Effector CD8-positive, alpha-beta T cell (primary cell): ENCODE measurements at regions not wholly inside any gene's neighbourhood (a gene's known extent, or its start where the extent isn't known, plus 50 kb on each side); places are given as distances from the start of the nearest gene placed in this dataset.
"Not testable (repeated sequence)": the region's sequence is repeated elsewhere in the genome, so short reads cannot be mapped to it uniquely, and the experiment has no call there.

Source experiments
- DNase-seq: peaks from one replicate; lab custom pipeline; 2025; lab: John Stamatoyannopoulos, UW

DNA sequence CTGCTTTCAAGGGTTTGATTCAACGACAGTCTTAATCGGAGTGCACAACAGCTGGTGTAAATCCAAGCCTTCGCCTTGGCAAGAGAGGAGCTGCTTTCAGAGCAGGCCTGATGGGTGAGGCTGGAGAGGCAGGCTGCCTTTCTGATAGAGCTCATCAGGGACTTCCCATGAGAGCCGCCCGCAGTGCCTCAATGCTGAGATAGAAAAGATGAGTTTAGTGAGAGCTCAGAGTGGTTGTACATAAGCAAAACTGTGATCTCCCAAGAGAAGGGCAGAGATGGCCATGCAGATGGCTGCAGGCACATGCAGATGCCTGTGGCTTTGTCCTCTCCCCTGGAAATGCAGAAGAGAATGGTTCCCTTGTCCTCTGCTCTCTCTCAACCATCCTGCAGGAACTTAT, 122.1 kb downstream of the ARL4C start:
- no peak for DNase-seq

DNA sequence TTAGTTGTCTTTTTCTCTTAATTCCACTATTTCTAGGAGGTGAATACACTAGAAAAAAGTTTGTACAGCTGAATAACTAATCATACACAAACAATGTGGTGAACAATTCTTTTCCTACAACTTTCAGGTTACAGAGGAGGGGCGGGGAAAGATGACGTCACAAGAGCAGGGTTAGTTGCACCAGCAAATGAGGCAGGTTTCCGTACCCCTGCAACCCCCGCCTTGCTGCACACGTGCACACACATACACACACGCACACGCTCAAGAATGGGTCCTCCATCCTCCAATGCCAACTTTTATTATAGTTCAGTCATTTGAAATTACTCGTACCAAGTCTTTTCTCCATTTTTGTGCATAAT, 122.8 kb downstream of the ARL4C start:
- DNase-seq: no peak

DNA sequence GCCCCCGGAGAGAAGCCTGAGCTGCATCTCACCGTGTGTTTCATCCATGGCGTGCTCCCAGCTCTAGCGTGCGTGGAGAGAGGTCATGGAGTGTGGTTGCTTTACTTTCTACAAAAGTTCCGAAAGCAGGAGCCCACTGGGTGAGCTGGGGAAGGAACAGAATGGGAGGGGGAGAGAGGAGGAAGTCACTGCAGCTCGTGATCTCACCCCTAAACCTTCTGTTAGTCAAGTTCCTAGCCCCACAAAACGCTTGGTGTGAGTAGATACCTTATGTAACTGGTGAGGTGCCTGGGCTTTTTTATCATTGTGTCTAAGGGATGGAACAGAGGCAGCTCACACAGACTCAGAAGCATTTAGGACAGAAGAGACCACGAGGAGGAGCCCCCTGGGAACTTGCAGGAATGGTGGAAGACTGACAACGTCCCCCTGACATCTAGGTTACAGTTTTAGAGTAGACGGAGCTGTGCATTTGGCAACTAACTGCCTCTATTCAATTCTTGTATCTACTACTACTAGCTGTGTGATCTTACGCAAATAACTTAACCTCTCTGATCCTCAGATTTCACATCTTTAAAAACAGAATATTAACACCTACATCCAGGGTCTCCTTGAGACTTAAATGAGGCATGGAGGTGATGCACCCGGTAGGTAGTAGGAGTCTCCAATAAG, 123.3 kb downstream of the ARL4C start:
- DNase-seq: no peak

DNA sequence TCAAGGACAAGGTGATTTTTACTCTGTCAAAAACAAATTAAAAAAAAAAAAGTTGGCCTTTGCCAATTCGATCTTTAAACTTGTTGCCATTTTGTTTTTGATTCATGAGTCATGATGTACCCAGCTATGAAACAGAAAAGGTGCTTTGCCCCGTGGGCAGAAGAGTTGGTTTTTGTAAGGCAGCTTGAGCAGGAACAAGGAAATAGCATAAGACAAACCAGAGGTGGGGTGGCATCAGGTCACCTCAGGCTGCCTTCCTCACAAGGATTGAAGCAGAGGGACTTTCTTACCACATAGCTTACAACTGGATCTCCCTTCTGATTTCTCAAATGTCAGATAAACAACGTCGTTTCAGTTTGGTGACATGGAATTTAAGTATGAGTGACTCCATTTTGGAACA, 123.8 kb downstream of the ARL4C start:
- DNase-seq: no peak

DNA sequence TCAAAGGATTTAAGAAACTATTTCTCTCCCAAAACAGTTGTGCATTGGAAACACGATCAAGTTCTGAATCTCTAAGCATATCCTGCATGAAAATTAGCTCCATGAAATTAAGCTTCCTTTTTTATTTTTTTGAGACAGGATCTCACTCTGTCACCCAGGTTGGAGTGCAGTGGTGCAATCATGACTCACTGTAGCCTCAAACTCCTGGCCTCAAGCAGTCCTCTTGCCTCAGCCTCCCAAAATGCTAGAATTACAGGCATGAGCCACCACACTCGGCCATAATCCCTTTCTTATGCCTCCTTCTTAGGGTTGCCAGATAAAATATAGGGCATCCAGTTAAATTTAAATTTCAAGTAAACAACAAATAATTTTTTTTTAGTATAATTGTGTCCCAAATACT, 124.4 kb downstream of the ARL4C start:
- no peak for DNase-seq

DNA sequence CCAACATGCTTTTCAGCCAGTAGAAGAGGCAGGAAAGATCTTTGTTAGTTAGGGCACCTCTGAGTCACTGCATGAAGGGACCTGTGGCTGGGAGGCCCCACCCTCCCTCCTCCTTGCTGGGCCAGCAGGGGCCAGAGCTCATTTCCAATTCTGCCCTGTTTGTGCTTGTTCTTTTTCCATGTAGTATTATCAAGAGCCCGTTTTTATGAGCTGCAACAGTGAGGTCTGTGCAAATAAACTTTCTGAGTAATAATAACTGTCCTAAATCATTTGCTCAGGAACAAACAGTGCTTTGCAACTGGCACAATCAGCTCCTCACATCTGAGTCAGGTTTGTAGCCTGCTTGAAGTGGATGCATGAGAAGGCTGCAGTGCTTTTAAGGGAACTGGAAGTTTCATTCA, 128.0 kb downstream of the ARL4C start:
- no peak for DNase-seq

DNA sequence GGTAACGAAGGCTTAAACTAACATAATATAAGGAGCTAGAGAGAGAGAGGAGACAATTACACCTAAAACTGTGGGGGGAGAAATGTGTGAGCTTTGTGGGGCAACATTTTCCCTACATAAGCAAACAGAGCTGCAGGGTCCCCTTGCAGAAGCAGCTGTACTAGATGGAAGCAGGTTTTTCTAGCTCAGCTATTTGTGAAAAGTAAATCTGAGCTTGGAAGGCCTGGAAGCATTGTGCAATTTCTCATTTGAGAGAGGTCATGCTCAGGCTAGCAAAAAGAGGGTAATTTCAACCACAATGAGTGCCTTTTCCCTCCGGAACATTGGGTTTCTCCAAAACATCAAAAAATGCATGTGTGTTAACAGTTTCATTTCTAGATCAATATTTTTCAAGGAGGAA, 130.0 kb downstream of the ARL4C start:
- no peak for DNase-seq

DNA sequence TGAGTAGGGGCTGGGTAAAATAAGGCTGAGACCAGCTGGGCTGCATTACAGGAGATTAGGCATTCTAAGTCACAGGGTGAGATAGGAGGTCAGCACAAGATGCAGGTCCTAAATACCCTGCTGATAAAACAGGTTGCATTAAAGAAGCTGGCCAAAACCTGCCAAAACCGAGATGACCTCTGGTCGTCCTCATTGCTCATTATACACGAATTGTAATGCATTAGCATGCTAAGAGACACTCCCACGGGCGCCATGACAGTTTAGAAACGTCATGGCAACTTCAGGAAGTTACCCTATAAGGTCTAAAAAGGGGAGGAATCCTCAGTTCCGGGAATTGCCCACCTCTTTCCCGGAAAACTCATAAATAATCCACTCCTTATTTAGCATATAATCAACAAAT, 132.2 kb downstream of the ARL4C start:
- no peak for DNase-seq

DNA sequence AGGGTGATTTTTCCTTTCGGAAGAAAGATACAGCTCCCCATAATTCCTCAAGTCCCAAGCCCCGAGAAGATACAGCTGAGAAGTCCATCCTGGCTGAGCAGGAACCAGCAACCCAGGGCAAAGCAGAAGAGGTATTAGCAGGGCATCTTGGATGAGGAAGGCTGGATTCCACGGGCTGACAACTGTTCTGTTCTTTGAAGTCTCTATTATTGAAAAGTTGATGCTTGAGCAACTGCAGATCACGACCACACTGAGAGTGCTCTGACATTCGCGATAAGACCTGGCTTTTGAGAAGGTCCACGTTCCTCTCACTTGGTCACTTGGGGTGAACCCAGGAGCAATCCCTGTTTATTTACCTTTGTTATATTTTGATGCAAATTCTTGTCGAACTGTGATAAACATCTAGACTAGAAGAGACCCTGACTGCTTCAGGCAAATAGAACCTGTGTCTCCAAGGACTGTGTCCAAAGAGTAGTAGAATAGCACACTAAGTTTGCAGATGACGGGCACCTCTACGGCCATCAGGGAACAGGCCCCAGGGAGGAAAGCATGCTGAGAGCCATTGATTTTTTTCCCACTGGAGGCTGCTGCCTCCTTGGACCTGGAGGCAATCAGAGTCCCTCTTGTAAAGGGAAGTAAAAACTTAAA, 133.1 kb downstream of the ARL4C start:
- no peak for DNase-seq

DNA sequence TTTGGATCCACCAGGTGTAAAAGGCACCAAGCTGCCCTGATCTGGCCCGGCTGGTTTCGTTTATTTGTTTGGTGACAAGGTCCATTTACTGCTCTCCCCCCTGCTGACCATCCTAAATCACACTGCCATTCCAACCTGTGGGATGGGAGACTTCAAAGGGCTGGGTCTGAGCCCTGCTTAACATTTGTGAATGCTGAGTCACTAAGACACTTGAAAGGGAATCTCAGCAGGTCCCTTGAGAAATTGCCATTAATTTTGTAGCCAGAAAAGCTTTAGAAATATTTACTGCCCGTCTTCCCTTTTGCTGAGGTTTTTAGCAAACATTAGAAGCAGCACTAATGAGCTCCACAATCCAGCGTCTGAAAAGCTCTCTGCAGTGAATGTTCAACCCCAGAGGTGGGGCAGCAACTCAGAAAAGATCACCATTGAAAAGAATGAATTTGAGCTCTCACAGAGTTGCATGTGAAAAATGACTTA, 133.8 kb downstream of the ARL4C start:
- DNase-seq: no peak

DNA sequence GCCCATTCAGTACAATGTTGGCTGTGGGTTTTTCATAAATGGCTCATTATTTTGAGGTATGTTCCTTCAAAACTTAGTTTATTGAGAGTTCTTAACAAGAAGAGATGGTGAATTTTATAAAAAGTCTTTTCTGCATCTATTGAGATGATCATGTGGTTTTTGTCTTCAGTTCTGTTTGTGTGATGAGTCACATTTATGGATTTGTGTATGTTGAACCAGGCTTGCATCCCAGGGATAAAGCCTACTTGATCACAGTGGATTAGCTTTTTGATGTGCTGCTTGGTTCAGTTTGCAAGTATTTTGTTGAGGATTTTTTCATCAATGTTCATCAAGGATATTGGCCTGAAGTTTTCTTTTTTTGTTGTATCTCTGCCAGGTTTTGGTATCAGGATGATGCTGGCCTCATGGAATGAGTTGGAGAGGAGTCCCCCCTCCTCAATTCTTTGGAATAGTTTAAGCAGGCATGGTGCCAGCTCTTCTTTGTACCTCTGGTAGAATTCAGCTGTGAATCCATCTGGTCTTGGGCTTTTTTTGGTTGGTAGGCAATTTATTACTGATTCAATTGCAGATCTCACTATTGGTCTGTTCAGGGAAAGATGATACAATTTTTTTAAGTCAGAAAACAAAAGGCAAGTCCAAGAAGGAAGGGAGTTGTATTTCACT, 136.4 kb downstream of the ARL4C start:
- not testable (repeated sequence) for DNase-seq

DNA sequence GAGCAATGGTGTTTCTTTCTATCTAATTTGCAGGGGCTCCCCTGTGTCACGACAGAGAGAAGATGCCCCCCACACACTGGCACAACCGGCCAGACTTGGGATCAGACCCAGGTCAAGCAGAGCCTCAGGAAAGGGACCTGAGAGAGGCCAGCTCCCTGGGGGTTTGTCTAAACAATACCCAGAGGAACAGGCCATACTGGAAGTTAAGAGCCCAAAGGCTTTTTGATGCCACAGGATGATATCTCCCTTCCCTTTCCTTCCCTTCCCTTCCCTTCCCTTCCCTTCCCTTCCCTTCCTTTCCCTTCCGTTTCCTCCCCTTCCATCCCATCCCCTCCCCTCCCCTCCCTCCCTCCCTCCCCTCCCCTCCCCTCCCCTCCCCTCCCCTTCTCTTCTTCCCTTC, 139.2 kb downstream of the ARL4C start:
- DNase-seq: no peak

DNA sequence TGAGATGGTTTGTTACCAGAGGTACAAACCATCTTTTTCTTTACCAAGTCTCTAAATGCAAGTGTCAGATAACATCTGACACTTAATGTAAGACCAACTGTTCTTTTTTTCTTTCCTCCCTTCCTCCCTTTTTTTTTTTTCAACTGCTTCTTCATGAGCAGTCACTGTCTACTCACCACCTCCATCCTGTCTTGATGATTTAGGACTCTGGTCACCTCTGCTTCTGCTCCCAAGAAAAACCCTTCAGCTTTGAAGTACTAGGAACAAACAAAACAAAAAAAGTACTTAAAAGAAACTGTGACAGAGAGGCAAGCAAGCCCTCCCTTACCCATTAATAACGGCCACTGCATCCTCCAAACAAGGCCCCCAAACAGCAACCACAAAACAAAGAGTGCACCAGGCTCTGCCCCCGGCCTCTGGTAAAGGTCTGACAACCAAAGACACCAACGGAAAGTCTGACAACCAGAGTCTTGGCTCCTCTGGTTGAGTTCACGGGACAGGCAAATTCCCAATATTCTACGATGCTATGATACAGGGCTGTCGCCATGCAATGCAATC, 141.0 kb downstream of the ARL4C start:
- DNase-seq: no peak

DNA sequence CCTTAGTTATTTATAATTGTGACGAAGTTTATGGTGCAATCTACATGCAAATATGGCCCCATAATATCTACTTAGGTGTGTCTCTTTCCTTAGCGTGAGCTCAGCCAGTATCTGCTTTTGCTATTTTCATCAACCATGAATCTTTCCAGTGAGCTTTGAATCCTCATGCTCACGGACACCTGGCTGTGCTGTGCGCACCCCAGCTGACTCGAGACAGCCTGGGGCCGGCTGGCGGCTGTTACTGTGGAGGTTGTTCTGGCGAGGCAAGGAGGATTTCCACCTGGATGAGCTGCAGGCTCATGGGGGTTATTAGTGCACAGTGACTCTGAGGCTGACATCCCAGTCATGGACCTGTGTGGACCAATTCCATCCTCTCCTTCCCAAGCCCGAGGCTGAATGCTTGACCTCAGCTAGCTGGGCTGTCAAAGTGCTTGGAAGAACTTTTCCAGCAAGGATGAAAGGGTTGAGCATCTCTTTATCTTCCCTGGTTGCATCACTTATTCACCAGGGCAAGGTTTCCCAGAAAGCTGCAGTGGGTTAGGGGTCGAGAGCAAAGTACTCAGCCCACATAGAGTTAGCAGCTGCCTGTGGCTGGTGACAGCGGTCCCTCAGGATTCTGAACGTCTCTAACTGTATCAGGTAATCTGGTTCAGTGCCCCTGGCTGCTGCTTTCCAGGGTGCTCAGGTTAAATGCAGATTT, 141.7 kb downstream of the ARL4C start:
- no peak for DNase-seq

DNA sequence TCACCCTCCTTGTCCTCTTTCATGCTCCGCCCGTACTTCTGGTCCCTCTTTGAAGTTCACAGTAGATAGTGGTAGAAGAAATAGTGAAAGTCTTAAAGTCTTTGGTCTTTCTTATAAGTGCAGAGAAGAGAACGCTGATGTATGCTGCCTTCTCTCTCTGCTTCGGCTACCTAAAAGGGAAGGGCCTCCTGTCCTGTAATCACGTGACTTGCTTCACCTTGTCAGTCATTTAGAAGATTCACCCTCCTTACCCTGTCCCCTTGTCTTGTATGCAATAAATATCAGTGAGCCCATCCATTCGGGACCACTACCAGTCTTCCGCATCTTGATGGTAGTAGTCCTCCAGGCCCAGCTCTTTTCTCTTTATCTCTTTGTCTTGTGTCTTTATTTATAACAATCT, 144.6 kb downstream of the ARL4C start:
- no peak for DNase-seq

DNA sequence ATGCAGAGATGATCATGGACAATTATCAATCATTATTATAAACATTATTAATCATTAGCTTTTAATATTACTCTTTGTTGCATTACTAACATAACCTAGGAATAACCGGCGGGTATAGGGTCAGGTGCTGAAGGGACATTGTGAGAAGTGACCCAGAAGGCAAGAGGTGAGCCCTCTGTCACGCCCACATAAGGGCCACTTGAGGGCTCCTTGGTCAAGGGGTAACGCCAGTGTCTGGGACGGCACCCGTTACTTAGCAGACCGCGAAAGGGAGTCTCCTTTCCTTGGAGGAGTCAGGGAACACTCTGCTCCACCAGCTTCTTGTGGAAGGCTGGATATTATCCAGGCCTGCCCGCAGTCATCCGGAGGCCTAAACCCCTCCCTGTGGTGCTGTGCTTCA, 145.0 kb downstream of the ARL4C start:
- DNase-seq: not testable (repeated sequence)

DNA sequence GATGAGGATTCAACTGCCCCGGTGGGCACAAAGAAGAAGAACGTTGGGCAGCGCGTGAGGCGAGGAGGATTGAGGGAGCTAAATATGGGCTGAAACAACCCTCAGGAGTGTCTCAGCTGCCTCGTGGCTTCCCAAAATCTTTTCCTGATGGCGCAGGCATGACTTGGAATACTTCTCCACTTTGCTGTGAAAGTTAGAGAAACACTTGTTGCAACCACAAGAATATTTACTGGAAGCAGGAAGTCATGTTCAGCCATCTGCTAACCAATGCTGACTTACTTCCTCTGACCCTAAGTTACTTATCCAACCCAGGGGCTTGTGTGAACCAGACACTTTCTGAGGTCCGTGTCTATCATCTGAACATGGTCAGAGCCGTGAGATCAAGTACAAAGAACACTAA, 148.8 kb downstream of the ARL4C start:
- no peak for DNase-seq

DNA sequence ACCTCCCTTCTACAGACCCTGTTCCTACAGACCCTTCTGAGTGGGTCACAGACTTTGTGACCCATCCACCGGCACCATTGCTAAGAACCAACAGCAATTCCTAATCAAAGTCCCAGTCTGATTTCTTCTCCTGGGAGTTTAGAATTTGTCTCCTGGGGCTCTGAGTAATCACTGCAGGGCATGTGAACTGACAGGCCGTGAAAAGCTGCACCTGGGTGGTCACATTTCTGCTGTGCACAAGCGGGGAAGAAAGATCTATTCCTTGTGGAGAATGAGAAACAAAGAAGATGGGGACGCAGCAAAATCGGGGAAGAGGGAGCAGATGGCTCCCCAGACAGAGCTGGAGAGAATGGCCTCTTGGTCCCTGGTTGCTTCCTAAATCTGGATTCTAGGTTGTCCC, 151.0 kb downstream of the ARL4C start:
- DNase-seq: no peak

DNA sequence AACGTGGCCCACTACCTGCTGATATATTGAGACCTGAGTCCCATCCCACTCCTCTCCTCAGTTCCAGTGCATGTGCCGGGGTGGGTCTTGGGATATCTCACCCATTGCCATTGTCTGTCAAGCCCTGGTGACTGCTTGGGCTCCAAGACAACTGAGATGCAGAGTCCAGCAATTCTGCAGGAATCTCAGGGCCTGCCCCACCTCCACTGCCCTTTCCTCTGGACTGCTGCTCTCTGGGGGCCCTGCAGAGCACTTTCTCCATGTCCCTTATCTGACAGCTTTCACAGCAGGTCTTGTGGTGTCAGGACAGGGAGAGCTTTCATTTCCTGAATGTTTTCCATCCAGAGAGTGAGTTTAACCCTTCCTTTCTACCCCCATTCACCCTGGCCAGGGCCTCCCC, 152.9 kb downstream of the ARL4C start:
- no peak for DNase-seq

DNA sequence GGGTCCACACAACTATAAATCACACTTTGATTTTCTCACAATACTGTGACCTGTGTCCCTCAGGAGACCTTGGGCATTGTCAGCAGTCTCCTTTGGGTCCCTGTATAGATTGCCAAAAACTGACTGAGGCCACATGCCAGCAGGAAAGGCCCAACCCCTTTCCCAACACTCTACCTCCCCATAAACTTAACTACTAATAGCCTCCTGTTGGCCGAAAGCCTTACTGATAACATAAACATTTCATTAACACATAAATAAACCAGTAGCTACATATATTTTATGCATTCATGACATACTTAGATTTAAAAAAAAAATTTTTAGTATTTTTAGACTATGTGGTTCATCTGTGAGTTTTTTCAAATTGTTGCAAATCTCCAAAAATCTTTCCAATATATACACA, 153.5 kb downstream of the ARL4C start:
- DNase-seq: no peak

DNA sequence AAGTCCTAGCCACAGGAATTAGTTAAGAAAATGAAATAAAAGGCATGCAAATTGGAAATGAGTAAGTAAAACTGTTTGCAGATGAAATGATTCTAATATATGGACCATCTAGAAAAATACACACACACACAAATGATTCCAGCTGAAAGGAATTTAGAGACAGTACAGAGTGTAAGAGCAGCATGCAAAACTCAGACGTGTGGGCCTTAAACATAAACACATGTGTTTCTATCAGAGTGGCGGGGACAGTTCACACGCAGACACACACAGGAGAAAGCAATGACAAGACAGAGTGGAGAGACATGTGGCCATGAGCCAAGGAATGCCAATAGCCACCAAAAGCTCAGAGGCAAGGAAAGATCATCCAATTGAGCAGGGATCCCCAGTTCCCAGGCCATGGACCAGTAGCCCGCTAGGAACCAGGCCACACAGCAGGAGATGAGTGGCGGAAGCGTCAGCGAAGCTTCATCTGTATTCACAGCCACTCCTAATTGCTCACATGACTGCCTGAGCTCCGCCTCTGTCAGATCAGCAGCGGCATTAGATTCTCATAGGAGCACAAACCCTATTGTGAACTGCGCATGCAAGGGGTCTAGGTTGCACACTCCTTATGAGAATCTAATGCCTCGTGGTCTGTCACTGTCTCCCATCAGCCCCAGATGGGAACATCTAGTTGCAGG, 155.4 kb downstream of the ARL4C start:
- no peak for DNase-seq

DNA sequence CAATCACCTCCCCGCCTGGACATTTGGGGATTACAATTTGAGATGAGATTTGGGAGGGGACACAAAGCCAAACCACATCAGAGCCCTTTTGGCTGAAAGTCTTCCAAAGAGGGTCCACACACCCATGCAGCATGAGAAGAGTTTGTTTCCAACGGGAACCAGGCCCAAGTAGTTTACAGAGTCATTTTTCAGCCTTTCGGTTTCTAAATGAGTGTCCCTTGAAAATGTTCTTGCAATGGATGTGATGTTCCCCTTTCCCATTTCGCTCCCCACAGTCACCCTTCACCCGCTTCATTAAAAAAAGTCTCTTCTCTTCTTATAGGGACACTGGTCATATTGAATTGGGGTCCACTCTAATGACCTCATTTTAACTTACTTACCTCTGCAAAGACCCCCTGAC, 157.4 kb downstream of the ARL4C start:
- no peak for DNase-seq
